HG03558 (cell line): ENCODE measurements at regions not wholly inside any gene's neighbourhood (a gene's known extent, or its start where the extent isn't known, plus 50 kb on each side); places are given as distances from the start of the nearest gene placed in this dataset.

Source experiments
- ATAC-seq: cut with Tn5 transposase; IDR thresholded peaks from one replicate; pipeline ENCODE4 v1.9.1; 2021; ENCODE audit warnings: moderate number of reproducible peaks; ENCODE audit not compliant: unreplicated experiment; ENCODE audit errors: extremely low read depth

DNA sequence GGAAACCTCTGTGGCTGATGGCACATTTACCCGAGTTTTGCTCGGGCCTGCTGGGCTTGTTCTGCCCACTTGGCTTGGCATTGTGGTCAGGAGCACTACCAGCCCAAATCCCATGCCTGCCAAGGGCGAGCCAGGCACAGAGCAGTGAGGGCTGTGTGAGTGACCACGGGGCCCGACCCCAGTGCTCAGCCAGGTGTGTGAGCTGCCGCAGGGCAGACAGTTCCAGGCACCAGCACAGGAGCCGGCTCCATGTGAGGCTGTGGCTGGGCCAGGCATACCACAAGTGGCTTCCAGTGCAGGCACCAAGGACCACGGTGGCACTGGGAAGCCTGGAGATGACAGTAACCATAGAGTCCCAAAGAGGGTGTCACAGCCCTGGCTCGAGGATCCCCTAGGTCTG, 1225.5 kb upstream of the GJE1 start:
- no peak for ATAC-seq

GRCh38 chr6:140905724-140906123, 1227.0 kb upstream of the GJE1 start:
- no peak for ATAC-seq

DNA sequence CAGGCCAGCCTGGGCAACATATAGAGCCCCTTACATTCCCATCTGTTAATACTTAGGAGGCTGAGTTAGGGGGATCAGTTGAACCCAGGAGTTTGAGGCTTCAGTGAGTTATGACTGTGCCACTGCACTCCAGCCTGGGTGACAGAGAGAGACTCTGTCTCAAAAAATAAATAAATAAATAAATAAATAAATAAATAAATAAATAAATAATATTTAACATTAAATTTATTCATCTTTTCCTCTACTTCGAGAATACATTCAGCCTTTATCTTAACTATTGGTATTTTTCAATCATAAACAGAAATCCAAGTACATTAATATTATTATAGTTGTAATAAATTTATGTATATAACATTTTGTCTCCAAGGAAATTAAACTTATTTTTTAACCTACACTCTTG, 1227.7 kb upstream of the GJE1 start:
- ATAC-seq = no peak

GRCh38 chr6:140897804-140898573, 1234.7 kb upstream of the GJE1 start:
- ATAC-seq = no peak

- no peak for ATAC-seq
Measured at GRCh38 chr6:140897349-140897748, 1235.4 kb upstream of the GJE1 start.

- ATAC-seq = no peak
Measured at GRCh38 chr6:140893432-140893831, 1239.3 kb upstream of the GJE1 start.

DNA sequence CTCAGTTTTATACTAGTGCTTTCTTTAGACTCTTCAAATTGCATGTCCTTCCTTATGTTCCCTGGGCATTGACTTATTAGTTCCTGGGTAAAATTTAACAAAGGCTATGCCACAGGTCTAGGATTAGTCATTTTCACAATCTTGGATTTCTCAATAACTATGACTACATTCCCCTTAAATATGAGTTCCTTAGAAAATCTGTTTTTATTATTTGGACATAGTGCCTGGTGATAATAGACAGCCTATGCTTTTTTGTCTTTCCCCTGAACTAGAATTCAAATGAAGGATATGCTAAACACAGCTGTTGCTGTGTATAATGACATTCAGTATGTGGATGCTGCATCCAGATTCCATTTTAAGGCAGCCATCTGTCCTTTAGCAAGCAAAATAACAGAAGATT, 1252.8 kb upstream of the GJE1 start:
- no peak for ATAC-seq

DNA sequence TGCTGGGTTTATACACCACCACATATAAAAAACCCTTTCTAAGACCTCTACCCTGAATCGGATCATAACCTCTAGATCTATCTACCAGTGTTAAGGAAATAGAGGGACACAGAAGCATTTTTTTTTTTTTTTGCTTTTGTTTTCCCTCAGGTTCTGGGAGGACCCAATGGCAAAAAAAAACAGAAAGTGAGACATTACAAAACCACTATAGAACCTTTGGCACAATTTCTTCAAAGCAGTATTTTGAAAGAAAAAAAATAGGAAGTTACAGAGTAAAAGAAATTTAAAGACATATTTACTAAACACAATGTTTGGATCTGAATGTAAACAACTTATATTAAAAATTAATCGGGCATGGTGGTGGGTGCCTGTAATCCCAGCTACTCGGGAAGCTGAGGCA, 1258.7 kb upstream of the GJE1 start:
- ATAC-seq = no peak

DNA sequence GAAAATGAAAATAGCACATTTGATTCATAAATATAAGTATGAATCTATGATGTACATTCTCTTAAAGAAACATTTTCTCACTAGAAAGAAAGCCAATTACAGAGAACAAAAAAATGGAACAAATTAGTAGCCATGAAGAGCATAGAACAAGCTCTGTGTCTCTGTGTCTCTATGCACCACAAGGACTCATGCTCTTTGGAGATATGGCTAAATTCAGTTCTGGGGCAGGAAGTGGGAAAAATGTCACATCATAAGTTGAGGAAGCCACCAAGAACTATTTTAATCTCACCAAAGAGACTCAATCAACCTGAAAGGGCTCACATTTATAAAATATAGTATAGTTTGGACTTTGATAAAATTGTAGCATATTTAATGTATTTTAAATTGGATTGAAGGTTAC, 1259.8 kb upstream of the GJE1 start:
- no peak for ATAC-seq

DNA sequence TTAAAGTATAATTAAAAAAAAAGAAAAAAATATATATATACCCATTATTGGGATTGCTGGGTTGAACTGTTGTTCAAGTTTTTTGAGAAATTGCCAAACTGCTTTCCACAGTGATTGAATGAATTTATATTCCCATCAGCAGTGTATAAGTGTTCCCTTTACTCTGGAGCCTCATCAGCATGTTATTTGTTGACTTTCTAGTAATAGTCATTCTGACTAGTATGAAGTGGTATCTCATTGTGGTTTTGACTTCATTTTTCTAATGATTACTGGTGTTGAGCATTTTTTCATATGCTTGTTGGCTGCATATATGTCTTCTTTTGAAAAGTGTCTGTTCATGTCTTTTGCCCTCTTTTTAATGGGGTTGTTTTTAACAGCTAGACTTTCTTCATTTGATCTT, 1260.8 kb upstream of the GJE1 start:
- no peak for ATAC-seq

DNA sequence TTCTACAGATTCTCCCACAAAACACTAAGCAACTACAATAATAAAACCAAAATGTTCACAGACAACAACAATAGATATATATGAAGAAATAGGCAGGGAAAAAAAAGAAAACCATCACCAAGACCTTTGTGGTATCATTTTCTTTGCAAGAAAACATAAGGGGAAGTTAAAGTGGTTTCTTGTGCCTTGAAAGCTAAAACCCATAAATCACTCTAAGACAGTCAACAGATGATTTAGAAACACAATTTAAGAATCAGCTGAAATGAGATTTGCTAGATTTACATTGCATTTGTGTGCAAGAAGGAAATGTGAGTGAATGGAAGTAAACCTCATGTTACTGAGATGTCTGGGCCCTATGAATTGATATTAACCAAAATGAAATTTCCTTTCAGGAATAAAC, 1265.4 kb upstream of the GJE1 start:
- ATAC-seq = no peak

DNA sequence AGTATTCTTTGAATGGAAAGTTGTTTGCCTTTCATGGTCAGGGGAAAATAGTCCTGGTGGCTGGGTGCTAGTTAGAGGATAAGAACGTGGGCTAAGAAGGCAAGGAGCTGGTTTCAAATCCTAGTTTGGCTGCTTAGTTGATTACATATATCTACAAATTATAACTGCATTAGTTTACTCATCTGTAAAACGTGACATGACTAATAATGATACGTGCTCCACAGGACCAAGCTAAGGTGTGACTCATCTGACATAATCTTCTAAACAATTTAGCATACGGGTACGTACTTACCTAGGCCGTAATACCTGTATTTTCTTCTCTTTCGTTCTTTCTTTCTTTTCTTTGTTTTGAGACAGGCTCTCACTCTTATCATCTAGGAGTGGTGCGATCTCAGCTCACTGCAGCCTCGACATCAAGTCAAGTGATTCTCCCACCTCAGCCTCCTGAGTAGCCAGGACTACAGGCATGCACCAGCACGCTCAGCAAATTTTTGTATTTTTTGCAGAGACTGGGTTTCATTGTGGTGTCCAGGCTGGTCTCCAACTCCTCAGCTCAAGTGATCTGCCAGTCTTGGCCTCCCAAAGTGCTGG, 1274.2 kb upstream of the GJE1 start:
- no peak for ATAC-seq

GRCh38 chr6:140857739-140858380, 1274.9 kb upstream of the GJE1 start:
- no peak for ATAC-seq

GRCh38 chr6:140855520-140855919, 1277.2 kb upstream of the GJE1 start:
- ATAC-seq = no peak

DNA sequence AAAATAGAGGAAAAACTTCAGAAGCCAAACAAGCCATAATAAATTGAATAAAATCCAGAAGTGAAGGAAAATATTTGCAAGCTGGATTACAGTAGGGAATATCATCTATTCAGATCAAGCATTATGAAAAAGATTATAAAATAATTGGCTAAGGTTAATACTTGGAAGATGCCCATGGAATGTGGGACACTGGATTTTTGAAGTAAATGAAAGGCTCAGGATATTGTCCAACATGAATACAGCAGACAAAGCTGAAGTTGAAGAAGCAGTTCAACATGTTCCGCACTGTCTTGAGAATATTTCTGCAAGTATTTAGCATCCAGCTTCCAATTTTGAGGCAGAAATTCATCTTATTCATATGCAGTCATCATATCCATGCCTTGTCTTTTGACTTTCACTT, 1278.4 kb upstream of the GJE1 start:
- no peak for ATAC-seq

DNA sequence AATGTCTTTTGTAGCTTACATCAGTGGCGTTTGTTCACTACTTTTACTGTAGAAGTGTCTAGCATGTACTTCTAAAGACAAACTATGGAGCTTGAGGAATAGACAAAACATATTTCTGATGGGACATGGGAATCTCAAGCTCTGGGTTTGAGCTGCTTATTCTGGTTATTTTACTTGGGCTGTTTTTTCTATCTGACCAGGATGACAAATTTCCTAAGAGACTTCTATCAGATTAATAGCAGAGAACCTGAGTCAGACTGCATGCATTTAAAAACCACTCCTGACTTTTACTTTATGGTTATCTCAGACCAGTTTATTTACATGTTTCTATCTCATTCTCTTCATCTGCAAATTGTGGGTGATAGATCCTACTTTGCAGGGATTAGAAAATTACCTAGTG, 1282.3 kb upstream of the GJE1 start:
- ATAC-seq = no peak

DNA sequence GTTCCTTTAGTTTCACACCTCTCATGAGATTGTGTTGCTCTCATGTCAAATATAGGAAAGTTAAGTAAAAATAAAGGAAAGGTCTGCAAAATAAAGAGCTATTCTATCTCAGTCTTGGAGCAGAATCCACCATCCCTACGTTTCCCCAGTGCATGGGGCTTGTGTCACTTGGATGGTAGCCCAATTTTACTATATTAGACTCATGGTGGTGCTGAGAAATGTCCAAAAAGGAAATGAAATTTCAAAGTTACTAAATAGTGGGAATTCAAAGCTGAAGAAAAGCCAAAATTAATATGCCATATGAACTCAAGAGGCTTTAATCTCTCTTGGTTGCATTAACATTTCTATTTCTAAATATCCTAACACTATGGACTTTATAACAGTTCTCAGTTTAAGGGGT, 1283.3 kb upstream of the GJE1 start:
- ATAC-seq = no peak

GRCh38 chr6:140847262-140847645, 1285.5 kb upstream of the GJE1 start:
- ATAC-seq = no peak

- no peak for ATAC-seq
Measured at GRCh38 chr6:140846503-140847261, 1286.0 kb upstream of the GJE1 start.

- ATAC-seq = no peak
Measured at GRCh38 chr6:140845701-140846100, 1287.0 kb upstream of the GJE1 start.

DNA sequence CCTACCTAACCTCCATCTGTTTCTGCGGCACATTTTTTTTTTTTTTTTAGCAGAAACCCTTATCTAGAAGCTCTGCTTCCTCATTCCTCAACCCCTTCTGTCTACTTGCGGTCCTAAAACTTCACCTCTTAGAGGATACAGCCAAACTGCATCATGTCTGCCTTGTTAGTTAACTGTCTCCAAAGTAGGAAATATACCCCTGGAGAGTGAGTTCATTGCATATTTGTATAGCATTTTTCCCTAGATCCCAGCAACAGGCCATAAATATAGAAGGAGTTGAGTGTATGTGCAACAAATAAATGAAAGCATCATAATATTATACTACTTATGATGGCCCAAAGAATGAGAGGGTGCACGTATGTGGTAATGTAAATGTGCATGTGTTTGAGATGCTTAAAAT, 1288.6 kb upstream of the GJE1 start:
- no peak for ATAC-seq
